RKO (cell line): ENCODE measurements at regions not wholly inside any gene's neighbourhood (a gene's known extent, or its start where the extent isn't known, plus 50 kb on each side); places are given as distances from the start of the nearest gene placed in this dataset.
"Not testable (repeated sequence)": the region's sequence is repeated elsewhere in the genome, so short reads cannot be mapped to it uniquely, and the experiment has no call there.

Experiments
- DNase-seq: peaks from one replicate; pipeline ENCODE4 v3.0.0-alpha.2; 2016; ENCODE audit warnings: low spot score

GRCh38 chr2:181790716-181791649 lies 100.5 kb upstream of the ITPRID2 start:
- DNase-seq = peak; percentile 98

- no peak for DNase-seq
Measured at GRCh38 chr2:181792906-181793305, 98.6 kb upstream of the ITPRID2 start.

GRCh38 chr2:181798022-181798421 lies 93.5 kb upstream of the ITPRID2 start:
- no peak for DNase-seq

GRCh38 chr2:181802300-181802699 lies 89.2 kb upstream of the ITPRID2 start:
- not testable (repeated sequence) for DNase-seq

- not testable (repeated sequence) for DNase-seq
Measured at GRCh38 chr2:181803903-181804799, 87.4 kb upstream of the ITPRID2 start.

GRCh38 chr2:181805228-181806038 lies 86.1 kb upstream of the ITPRID2 start:
- DNase-seq = no peak

- no peak for DNase-seq
Measured at GRCh38 chr2:181806039-181806392, 85.5 kb upstream of the ITPRID2 start.

- DNase-seq = no peak
Measured at GRCh38 chr2:181807526-181807925, 84.0 kb upstream of the ITPRID2 start.

GRCh38 chr2:181810823-181811695 lies 80.5 kb upstream of the ITPRID2 start:
- peak; percentile 54 for DNase-seq

- no peak for DNase-seq
Measured at GRCh38 chr2:181812106-181812743, 79.3 kb upstream of the ITPRID2 start.

- DNase-seq = no peak
Measured at GRCh38 chr2:181814057-181814491, 77.5 kb upstream of the ITPRID2 start.

- DNase-seq = no peak
Measured at GRCh38 chr2:181817509-181817908, 74.0 kb upstream of the ITPRID2 start.

- no peak for DNase-seq
Measured at GRCh38 chr2:181818058-181818680, 73.4 kb upstream of the ITPRID2 start.

GRCh38 chr2:181818840-181819239 lies 72.7 kb upstream of the ITPRID2 start:
- DNase-seq = no peak

- DNase-seq = no peak
Measured at GRCh38 chr2:181821049-181821448, 70.5 kb upstream of the ITPRID2 start.

GRCh38 chr2:181822097-181822496 lies 69.4 kb upstream of the ITPRID2 start:
- DNase-seq = no peak

- no peak for DNase-seq
Measured at GRCh38 chr2:181823405-181823804, 68.1 kb upstream of the ITPRID2 start.

- no peak for DNase-seq
Measured at GRCh38 chr2:181828122-181828705, 63.3 kb upstream of the ITPRID2 start.

GRCh38 chr2:181829230-181829629 lies 62.3 kb upstream of the ITPRID2 start:
- DNase-seq = no peak

GRCh38 chr2:181832015-181832414 lies 59.5 kb upstream of the ITPRID2 start:
- no peak for DNase-seq
